ENCODE measurements at regions not wholly inside any gene's neighbourhood (a gene's known extent, or its start where the extent isn't known, plus 50 kb on each side); places are given as distances from the start of the nearest gene placed in this dataset.

GRCh38 chr4:145333786-145334185 lies 147.9 kb upstream of the SMAD1 start:
- no peak overlapping the region for H3K9ac ChIP-seq (ENCODE audit: low read depth, low read length, poor library complexity, severe bottlenecking)
- no peaks in the 10 kb centered on the region for H3K79me2 ChIP-seq (ENCODE audit: insufficient read depth, low read length)
- H3K9me3 ChIP-seq (ENCODE audit: insufficient read depth, low read depth, low read length) = no peaks in the 10 kb centered on the region
- H2AFZ ChIP-seq (ENCODE audit: low read length) = no peak overlapping the region
- H3K4me2 ChIP-seq (ENCODE audit: low read depth, low read length, poor library complexity, severe bottlenecking) = no peak overlapping the region
- no peak overlapping the region for H3K4me3 ChIP-seq (ENCODE audit: low read length, poor library complexity, severe bottlenecking)
- H3K9me2 ChIP-seq (replicated peaks; ENCODE audit: low read depth, low read length) = no peaks in the 10 kb centered on the region
- no peaks in the 10 kb centered on the region for H3K36me3 ChIP-seq (ENCODE audit: insufficient read depth, low read length)
- peaks cover 20% of the 10 kb centered on the region for H3K4me1 ChIP-seq (ENCODE audit: insufficient read depth, low read length, poor library complexity, severe bottlenecking)
- TF ChIP-seq, protein P1, sequence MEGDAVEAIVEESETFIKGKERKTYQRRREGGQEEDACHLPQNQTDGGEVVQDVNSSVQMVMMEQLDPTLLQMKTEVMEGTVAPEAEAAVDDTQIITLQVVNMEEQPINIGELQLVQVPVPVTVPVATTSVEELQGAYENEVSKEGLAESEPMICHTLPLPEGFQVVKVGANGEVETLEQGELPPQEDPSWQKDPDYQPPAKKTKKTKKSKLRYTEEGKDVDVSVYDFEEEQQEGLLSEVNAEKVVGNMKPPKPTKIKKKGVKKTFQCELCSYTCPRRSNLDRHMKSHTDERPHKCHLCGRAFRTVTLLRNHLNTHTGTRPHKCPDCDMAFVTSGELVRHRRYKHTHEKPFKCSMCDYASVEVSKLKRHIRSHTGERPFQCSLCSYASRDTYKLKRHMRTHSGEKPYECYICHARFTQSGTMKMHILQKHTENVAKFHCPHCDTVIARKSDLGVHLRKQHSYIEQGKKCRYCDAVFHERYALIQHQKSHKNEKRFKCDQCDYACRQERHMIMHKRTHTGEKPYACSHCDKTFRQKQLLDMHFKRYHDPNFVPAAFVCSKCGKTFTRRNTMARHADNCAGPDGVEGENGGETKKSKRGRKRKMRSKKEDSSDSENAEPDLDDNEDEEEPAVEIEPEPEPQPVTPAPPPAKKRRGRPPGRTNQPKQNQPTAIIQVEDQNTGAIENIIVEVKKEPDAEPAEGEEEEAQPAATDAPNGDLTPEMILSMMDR (conservative IDR thresholded peaks at IDR 0.05; ENCODE audit: low read length) = no peak
- TF ChIP-seq EZH2phosphoT487 (IDR thresholded peaks at IDR 0.05; ENCODE audit: borderline replicate concordance) = no peak
- no peaks in the 10 kb centered on the region for H4K20me1 ChIP-seq (ENCODE audit: insufficient read depth, low read length, poor library complexity, severe bottlenecking)
- no peaks in the 10 kb centered on the region for H3F3A ChIP-seq (ENCODE audit: low read depth)
- H3K27me3 ChIP-seq (ENCODE audit: insufficient read depth, low read length, poor library complexity, severe bottlenecking) = no peaks in the 10 kb centered on the region

DNA sequence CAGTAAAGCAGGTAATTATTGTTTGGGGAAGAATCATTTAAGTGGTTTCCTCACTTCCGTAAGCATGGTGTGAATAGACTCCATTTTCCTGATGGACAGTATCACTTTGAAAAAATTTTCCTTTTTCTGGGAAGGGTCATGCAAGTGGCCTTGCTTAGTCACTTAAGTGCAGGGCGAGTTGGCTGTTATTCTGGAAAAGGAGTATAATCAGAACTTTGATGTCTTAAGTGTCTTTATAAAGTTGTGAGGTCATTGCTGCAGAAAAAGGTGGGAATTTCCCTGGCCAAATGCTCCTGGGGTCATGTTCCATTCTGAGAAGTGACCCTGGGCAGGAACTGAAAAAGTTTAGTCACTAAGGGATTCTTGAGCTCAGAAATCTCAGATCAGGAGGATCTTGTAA lies 146.1 kb upstream of the OTUD4 start:
- H3K79me2 ChIP-seq (ENCODE audit: insufficient read depth, low read length) = no peaks in the 10 kb centered on the region
- TF ChIP-seq, protein P1 (conservative IDR thresholded peaks at IDR 0.05; ENCODE audit: low read length) = no peak
- TF ChIP-seq EZH2phosphoT487 (IDR thresholded peaks at IDR 0.05; ENCODE audit: borderline replicate concordance) = no peak
- H3K36me3 ChIP-seq (ENCODE audit: insufficient read depth, low read length) = no peaks in the 10 kb centered on the region
- H2AFZ ChIP-seq (ENCODE audit: low read length) = no peak overlapping the region
- H3K9me3 ChIP-seq (ENCODE audit: insufficient read depth, low read depth, low read length) = no peaks in the 10 kb centered on the region
- no peaks in the 10 kb centered on the region for H3F3A ChIP-seq (ENCODE audit: low read depth)
- no peaks in the 10 kb centered on the region for H3K4me1 ChIP-seq (ENCODE audit: insufficient read depth, low read length, poor library complexity, severe bottlenecking)
- H4K20me1 ChIP-seq (ENCODE audit: insufficient read depth, low read length, poor library complexity, severe bottlenecking) = no peaks in the 10 kb centered on the region
- H3K9ac ChIP-seq (ENCODE audit: low read depth, low read length, poor library complexity, severe bottlenecking) = no peak overlapping the region
- H3K27me3 ChIP-seq (ENCODE audit: insufficient read depth, low read length, poor library complexity, severe bottlenecking) = no peaks in the 10 kb centered on the region
- H3K4me2 ChIP-seq (ENCODE audit: low read depth, low read length, poor library complexity, severe bottlenecking) = no peak overlapping the region
- H3K4me3 ChIP-seq (ENCODE audit: low read length, poor library complexity, severe bottlenecking) = no peak overlapping the region
- no peaks in the 10 kb centered on the region for H3K9me2 ChIP-seq (replicated peaks; ENCODE audit: low read depth, low read length)

- Histone ChIP-seq H3K4me1 (ENCODE audit: insufficient read depth, low read length, poor library complexity, severe bottlenecking) (no peaks in the 10 kb centered on the region), H3K27me3 (ENCODE audit: insufficient read depth, low read length, poor library complexity, severe bottlenecking) (no peaks in the 10 kb centered on the region), H3F3A (ENCODE audit: low read depth) (no peaks in the 10 kb centered on the region), H3K9me3 (ENCODE audit: insufficient read depth, low read depth, low read length) (no peaks in the 10 kb centered on the region), H3K9me2 (replicated peaks; ENCODE audit: low read depth, low read length) (no peaks in the 10 kb centered on the region), H3K4me2 (ENCODE audit: low read depth, low read length, poor library complexity, severe bottlenecking) (no peak overlapping the region), H4K20me1 (ENCODE audit: insufficient read depth, low read length, poor library complexity, severe bottlenecking) (no peaks in the 10 kb centered on the region), H3K36me3 (ENCODE audit: insufficient read depth, low read length) (no peaks in the 10 kb centered on the region), H3K79me2 (ENCODE audit: insufficient read depth, low read length) (no peaks in the 10 kb centered on the region), H3K9ac (ENCODE audit: low read depth, low read length, poor library complexity, severe bottlenecking) (no peak overlapping the region), H3K4me3 (ENCODE audit: low read length, poor library complexity, severe bottlenecking) (no peak overlapping the region), H2AFZ (ENCODE audit: low read length) (no peak overlapping the region)
- TF ChIP-seq, protein P1 (conservative IDR thresholded peaks at IDR 0.05; ENCODE audit: low read length) = no peak
- no peak for TF ChIP-seq EZH2phosphoT487 (IDR thresholded peaks at IDR 0.05; ENCODE audit: borderline replicate concordance)
Measured at GRCh38 chr4:145324161-145324560, 143.8 kb upstream of the OTUD4 start.
